Cardiac fibroblast (primary cell): ENCODE measurements at regions not wholly inside any gene's neighbourhood (a gene's known extent, or its start where the extent isn't known, plus 50 kb on each side); places are given as distances from the start of the nearest gene placed in this dataset.
"Not testable (repeated sequence)": the region's sequence is repeated elsewhere in the genome, so short reads cannot be mapped to it uniquely, and the experiment has no call there.

Experiments used
- DNase-seq, 2 donors: peaks; one replicate each; pipeline versions ENCODE4 v3.0.0 to v3.0.0-alpha.2; 2010; ENCODE audit warnings: low read depth in 2 of 2
- H3K4me3 ChIP-seq, 2 donors: replicated peaks in 1 of 2; 1 replicate in 1 of 2; 2 replicates in 1 of 2; pipeline ENCODE4 v1.5.1; 2011; ENCODE audit warnings: low read depth in 2 of 2, low read length in 2 of 2, mild to moderate bottlenecking in 2 of 2, moderate library complexity in 1 of 2
- TF ChIP-seq, protein P1 (sequence below): IDR thresholded peaks from one replicate; pipeline ENCODE4 v1.5.1; 2011; ENCODE audit warnings: low read depth, mild to moderate bottlenecking, low read length, inconsistent platforms

DNA sequence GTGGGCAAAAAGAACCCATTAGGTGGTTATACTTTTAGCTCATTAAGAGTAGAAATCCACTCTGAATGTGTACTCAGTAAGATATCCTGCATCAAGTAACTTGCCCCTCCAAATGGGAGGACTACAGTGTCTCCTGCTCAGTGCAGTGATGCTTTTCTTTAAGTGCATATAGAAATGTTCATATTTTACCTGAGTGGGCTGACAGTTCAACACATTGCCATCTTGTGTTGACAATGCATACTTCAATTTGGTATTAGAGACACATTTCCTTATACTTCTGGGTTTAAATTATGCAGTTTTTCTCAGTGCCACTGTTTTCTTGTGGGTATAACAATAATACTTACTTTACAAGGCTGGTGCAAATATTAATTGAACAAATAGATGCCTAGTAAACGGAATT lies 318.6 kb upstream of the TMPRSS15 start:
- DNase-seq, result no peak
- no peak overlapping the region for H3K4me3 ChIP-seq
- TF ChIP-seq, protein P1, sequence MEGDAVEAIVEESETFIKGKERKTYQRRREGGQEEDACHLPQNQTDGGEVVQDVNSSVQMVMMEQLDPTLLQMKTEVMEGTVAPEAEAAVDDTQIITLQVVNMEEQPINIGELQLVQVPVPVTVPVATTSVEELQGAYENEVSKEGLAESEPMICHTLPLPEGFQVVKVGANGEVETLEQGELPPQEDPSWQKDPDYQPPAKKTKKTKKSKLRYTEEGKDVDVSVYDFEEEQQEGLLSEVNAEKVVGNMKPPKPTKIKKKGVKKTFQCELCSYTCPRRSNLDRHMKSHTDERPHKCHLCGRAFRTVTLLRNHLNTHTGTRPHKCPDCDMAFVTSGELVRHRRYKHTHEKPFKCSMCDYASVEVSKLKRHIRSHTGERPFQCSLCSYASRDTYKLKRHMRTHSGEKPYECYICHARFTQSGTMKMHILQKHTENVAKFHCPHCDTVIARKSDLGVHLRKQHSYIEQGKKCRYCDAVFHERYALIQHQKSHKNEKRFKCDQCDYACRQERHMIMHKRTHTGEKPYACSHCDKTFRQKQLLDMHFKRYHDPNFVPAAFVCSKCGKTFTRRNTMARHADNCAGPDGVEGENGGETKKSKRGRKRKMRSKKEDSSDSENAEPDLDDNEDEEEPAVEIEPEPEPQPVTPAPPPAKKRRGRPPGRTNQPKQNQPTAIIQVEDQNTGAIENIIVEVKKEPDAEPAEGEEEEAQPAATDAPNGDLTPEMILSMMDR, result no peak

DNA sequence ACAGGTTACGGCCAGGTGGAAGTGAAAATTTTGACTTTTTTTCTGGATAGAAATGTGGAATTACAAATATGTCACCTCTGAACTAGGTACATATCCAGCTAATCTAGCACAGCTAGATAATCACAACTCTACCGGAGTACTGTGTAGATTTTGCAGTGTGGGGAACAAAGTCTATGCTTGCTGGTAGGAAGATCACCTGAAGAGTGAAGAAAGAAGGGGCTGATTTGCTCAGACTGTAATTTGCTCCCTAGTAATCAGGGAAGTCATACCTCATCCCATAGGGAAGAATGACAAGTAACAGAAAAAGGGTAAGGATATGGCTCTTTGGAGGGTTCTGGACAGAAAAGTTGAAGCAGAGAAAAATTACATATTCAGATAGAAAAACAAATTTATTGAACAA lies 319.6 kb upstream of the TMPRSS15 start:
- no peak for DNase-seq
- TF ChIP-seq, protein P1, result no peak
- H3K4me3 ChIP-seq, result no peak overlapping the region

DNA sequence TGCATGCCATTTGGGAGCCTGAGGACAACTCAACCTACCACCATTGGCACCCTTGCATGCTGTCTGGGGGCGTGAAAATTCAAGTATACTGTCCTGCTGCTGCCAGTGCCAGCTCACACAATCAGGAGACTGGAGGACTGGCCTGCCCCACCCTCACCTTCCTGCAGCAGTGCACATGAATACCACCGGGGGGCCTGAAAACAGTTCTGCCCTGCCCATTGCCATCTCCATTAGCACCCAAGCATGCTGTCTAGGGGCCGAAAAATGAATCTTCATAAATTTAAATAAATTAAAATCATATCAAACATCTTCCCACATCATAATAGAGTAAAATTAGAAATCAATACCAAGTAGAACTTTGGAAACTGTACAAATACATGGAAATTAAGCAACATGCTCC lies 322.1 kb upstream of the TMPRSS15 start:
- DNase-seq, result no peak
- no peak overlapping the region for H3K4me3 ChIP-seq
- TF ChIP-seq, protein P1, result no peak

- DNase-seq, result no peak
- no peak overlapping the region for H3K4me3 ChIP-seq
- TF ChIP-seq, protein P1, result no peak
These were observed 338.4 kb upstream of the TMPRSS15 start for GRCh38 chr21:18741954-18742353.

GRCh38 chr21:18743531-18743930 lies 339.9 kb upstream of the TMPRSS15 start:
- H3K4me3 ChIP-seq, result no peak overlapping the region
- TF ChIP-seq, protein P1, result no peak
- no peak for DNase-seq

- TF ChIP-seq, protein P1, result no peak
- no peak overlapping the region for H3K4me3 ChIP-seq
- no peak for DNase-seq
These were observed 341.3 kb upstream of the TMPRSS15 start for GRCh38 chr21:18744840-18745239.

GRCh38 chr21:18752894-18753293 lies 349.3 kb upstream of the TMPRSS15 start:
- not testable (repeated sequence) for H3K4me3 ChIP-seq, DNase-seq

DNA sequence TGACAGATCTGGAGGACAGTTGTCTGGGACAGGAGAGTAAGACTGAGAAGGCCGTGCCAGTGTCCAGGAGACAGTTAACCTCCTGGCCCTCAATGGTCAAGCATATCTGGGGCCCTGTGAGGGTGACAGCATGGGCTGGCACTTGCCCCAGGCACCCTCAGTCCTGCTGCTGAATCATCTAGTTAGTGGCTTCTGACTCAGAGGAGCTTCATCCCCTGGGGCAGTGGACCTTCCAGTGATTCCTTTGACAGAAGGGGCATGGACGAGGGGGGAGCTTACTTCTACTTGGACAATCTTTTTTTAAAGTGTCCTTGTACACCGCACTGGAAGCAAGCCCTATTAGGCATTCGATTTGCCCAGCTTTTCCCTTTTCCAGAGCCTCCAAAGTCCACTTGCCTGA lies 352.7 kb upstream of the TMPRSS15 start:
- not testable (repeated sequence) for DNase-seq, H3K4me3 ChIP-seq
